Stomach (tissue), 8 donors: ENCODE measurements at regions not wholly inside any gene's neighbourhood (a gene's known extent, or its start where the extent isn't known, plus 50 kb on each side); places are given as distances from the start of the nearest gene placed in this dataset.
"Not testable (repeated sequence)": the region's sequence is repeated elsewhere in the genome, so short reads cannot be mapped to it uniquely, and the experiment has no call there.

Source experiments
- DNase-seq, 2 donors: peaks; one replicate each; pipeline versions ENCODE4 v3.0.0 to v3.0.0-alpha.2; 2013 to 2019
- H3K27ac ChIP-seq, 5 donors: fragments of 200-600 bp in 4 of 5; sonication (generic) in 4 of 5; one replicate each; pipeline ENCODE4 v1.5.1; 2013 to 2019; ENCODE audit warnings: mild to moderate bottlenecking in 1 of 5, moderate library complexity in 1 of 5
- H3K27me3 ChIP-seq, 3 donors: fragments of 200-600 bp; sonication (generic); one replicate each; pipeline ENCODE4 v1.5.1; 2017 to 2019; ENCODE audit warnings: mixed run types in 1 of 3
- H3K36me3 ChIP-seq, 4 donors: fragments of 200-600 bp; sonication (generic); 1 replicate in 3 of 4; 2 replicates in 1 of 4; pipeline ENCODE4 v1.5.1; 2016 to 2019
- H3K4me1 ChIP-seq, 4 donors: fragments of 200-600 bp; sonication (generic); one replicate each; pipeline ENCODE4 v1.5.1; 2016 to 2019
- H3K4me3 ChIP-seq, 4 donors: fragments of 200-600 bp; sonication (generic) in 3 of 4; one replicate each; pipeline ENCODE4 v1.5.1; 2016 to 2019; ENCODE audit warnings: mild to moderate bottlenecking in 1 of 4
- H3K9me3 ChIP-seq, 4 donors: fragments of 200-600 bp; sonication (generic); one replicate each; pipeline ENCODE4 v1.5.1; 2016 to 2019
- CTCF ChIP-seq, 7 experiments: fragments of 450-650 bp in 4 of 7; fragments of 200-600 bp in 3 of 7; sonication (generic) in 3 of 7; IDR thresholded peaks; one replicate each; pipeline ENCODE4 v1.5.1; 2016 to 2019; ENCODE audit warnings: antibody characterized with exemption in 7 of 7, control low read depth in 2 of 7, mild to moderate bottlenecking in 1 of 7
- EP300 ChIP-seq: sonication (generic); formaldehyde crosslinking; IDR thresholded peaks from one replicate; pipeline ENCODE4 v1.6.1; 2017; ENCODE audit warnings: antibody characterized with exemption
- POLR2A ChIP-seq, 4 donors: fragments of 450-650 bp; IDR thresholded peaks; one replicate each; pipeline ENCODE4 v1.6.1; 2016; ENCODE audit warnings: antibody characterized with exemption in 4 of 4, control low read depth in 2 of 4, mild to moderate bottlenecking in 1 of 4, moderate library complexity in 1 of 4
- POLR2AphosphoS5 ChIP-seq, 3 donors: sonication (generic); formaldehyde crosslinking; IDR thresholded peaks; one replicate each; pipeline ENCODE4 v1.6.1; 2016; ENCODE audit warnings: antibody characterized with exemption in 3 of 3
- WGBS, 5 donors: extraction: QIAGEN DNeasy Blood & Tissue Kit in 3 of 5; methylation state at CpG; one replicate each; pipeline versions ENCODE4 v1.1.5 to v1.1.7; 2013 to 2018; 5-methylcytosine and 5-hydroxymethylcytosine counted together
- intact Hi-C: fragments of 100-400 bp; cut with DNase I; formaldehyde crosslinking; loops from one replicate; pipeline ENCODE4 v1.15.1; 2023; ENCODE audit warnings: low total_unique reads
- donor health status: healthy with polysubstance abuse.
- donor health status: Bipolar disorder and iron deficiency.
- donor health status: healthy.

GRCh38 chr13:21243045-21243897 lies 66.8 kb downstream of the MRPL57 start:
- peak in 1 of 2 donors; percentile 30 for DNase-seq
- no peak overlapping the region for H3K4me3 ChIP-seq
- H3K4me1 ChIP-seq: peaks cover 0 to 9% (median 0%) of the 10 kb centered on the region in 4 donors
- TF ChIP-seq POLR2A (IDR thresholded peaks at IDR 0.05): no peak
- TF ChIP-seq CTCF (IDR thresholded peaks at IDR 0.05): no peak
- no peak for TF ChIP-seq POLR2AphosphoS5 (IDR thresholded peaks at IDR 0.05)
- WGBS, 5 donors: 39 to 47% (median 42%) methylated on average over 20 of the region's 20 CpGs
- intact Hi-C loops: no loop called here
- no peaks in the 10 kb centered on the region for H3K9me3 ChIP-seq
- H3K27me3 ChIP-seq: peaks cover 0 to 2% (median 0%) of the 10 kb centered on the region in 3 donors
- H3K36me3 ChIP-seq: no peaks in the 10 kb centered on the region
- H3K27ac ChIP-seq: peak overlapping the region in 1 of 5 donors; percentile 22

GRCh38 chr13:21243898-21244184 lies 67.4 kb downstream of the MRPL57 start:
- peak in 1 of 2 donors; percentile 5 for DNase-seq
- WGBS, 5 donors: 27 to 65% (median 46%) methylated on average over 1 of the region's 1 CpG
- H3K27ac ChIP-seq, H3K27me3 ChIP-seq, intact Hi-C loops, H3K9me3 ChIP-seq, H3K4me1 ChIP-seq, H3K36me3 ChIP-seq, H3K4me3 ChIP-seq: not testable (repeated sequence)

- TF ChIP-seq POLR2AphosphoS5 (IDR thresholded peaks at IDR 0.05) (no peak), CTCF (IDR thresholded peaks at IDR 0.05) (no peak), POLR2A (IDR thresholded peaks at IDR 0.05) (no peak), EP300 (no peak)
- no peaks in the 10 kb centered on the region for H3K9me3 ChIP-seq
- peaks cover 0 to 6% (median 0%) of the 10 kb centered on the region in 3 donors for H3K27me3 ChIP-seq
- no peak overlapping the region for H3K4me3 ChIP-seq
- 81 to 90% (median 88%) methylated on average over 10 of the region's 10 CpGs for WGBS, 5 donors
- H3K27ac ChIP-seq: no peak overlapping the region
- H3K4me1 ChIP-seq: peaks cover 0 to 9% (median 0%) of the 10 kb centered on the region in 4 donors
- H3K36me3 ChIP-seq: no peaks in the 10 kb centered on the region
- DNase-seq: no peak
- intact Hi-C loops: no loop called here
These were observed 70.4 kb downstream of the MRPL57 start for GRCh38 chr13:21246761-21247452.

- Histone ChIP-seq H3K36me3 (no peaks in the 10 kb centered on the region), H3K4me1 (peaks cover 0 to 4% (median 0%) of the 10 kb centered on the region in 4 donors), H3K27ac (peak overlapping the region in 1 of 5 donors; percentile 9), H3K4me3 (no peak overlapping the region), H3K9me3 (no peaks in the 10 kb centered on the region), H3K27me3 (no peaks in the 10 kb centered on the region)
- WGBS, 5 donors: 57 to 68% (median 64%) methylated on average over 6 of the region's 6 CpGs
- no peak for DNase-seq
- intact Hi-C loops: no loop called here
- TF ChIP-seq CTCF (IDR thresholded peaks at IDR 0.05) (no peak), POLR2AphosphoS5 (IDR thresholded peaks at IDR 0.05) (no peak), EP300 (no peak), POLR2A (IDR thresholded peaks at IDR 0.05) (no peak)
These were observed 79.9 kb downstream of the MRPL57 start for GRCh38 chr13:21256351-21256761.

GRCh38 chr13:21256891-21257290 lies 80.4 kb downstream of the MRPL57 start:
- no peaks in the 10 kb centered on the region for H3K9me3 ChIP-seq
- no peak overlapping the region for H3K4me3 ChIP-seq
- WGBS, 5 donors: 37 to 61% (median 57%) methylated on average over 2 of the region's 2 CpGs
- H3K27me3 ChIP-seq: no peaks in the 10 kb centered on the region
- H3K36me3 ChIP-seq: no peaks in the 10 kb centered on the region
- H3K4me1 ChIP-seq: peaks cover 0 to 4% (median 0%) of the 10 kb centered on the region in 4 donors
- TF ChIP-seq EP300 (no peak), POLR2AphosphoS5 (IDR thresholded peaks at IDR 0.05) (no peak), POLR2A (IDR thresholded peaks at IDR 0.05) (no peak), CTCF (IDR thresholded peaks at IDR 0.05) (no peak)
- no peak for DNase-seq
- no peak overlapping the region for H3K27ac ChIP-seq
- intact Hi-C loops: no loop called here
